ENCODE measurements at regions not wholly inside any gene's neighbourhood (a gene's known extent, or its start where the extent isn't known, plus 50 kb on each side); places are given as distances from the start of the nearest gene placed in this dataset.
"Not testable (repeated sequence)": the region's sequence is repeated elsewhere in the genome, so short reads cannot be mapped to it uniquely, and the experiment has no call there.

DNA sequence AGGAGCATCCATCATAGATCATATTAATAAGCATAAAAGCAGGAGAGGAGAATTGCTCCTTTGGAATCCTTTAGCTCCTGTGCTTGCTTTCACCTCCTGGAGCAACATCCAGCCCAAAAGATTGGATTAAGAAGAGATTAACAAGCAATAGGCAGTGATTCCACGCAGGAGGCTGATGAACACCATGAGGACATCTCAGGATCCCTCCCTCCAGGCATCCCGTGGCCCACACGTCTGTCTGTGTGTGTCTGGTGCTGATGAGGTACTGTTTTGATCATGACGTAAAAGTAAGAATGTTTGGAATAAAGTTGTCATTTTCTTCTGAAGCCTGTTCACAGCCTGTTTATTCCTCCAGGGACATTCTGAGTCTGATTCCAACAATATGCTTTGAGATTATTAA lies 185.5 kb upstream of the MYLIP start:
- H3K36me3 ChIP-seq (ENCODE audit: control insufficient read depth, insufficient read depth, low read length) = no peaks in the 10 kb centered on the region
- H3K4me1 ChIP-seq (ENCODE audit: control insufficient read depth, insufficient read depth, low read length) = no peaks in the 10 kb centered on the region
- no peak overlapping the region for H3K4me3 ChIP-seq (ENCODE audit: low read depth, low read length)
- H3K9me3 ChIP-seq (ENCODE audit: control insufficient read depth, insufficient read depth, low read depth, low read length) = peaks cover 9% of the 10 kb centered on the region
- no peak overlapping the region for H3K9ac ChIP-seq (ENCODE audit: low read length)
- no peak overlapping the region for H3K27ac ChIP-seq (ENCODE audit: low read depth, low read length)
- H3K27me3 ChIP-seq (ENCODE audit: control insufficient read depth, insufficient read depth, low read length) = no peaks in the 10 kb centered on the region

GRCh38 chr6:15941168-15941567 lies 187.7 kb upstream of the MYLIP start:
- H3K4me3 ChIP-seq (ENCODE audit: low read depth, low read length) = no peak overlapping the region
- no peaks in the 10 kb centered on the region for H3K36me3 ChIP-seq (ENCODE audit: control insufficient read depth, insufficient read depth, low read length)
- H3K9me3 ChIP-seq (ENCODE audit: control insufficient read depth, insufficient read depth, low read depth, low read length) = peaks cover 20% of the 10 kb centered on the region
- H3K27ac ChIP-seq (ENCODE audit: low read depth, low read length) = no peak overlapping the region
- no peak overlapping the region for H3K9ac ChIP-seq (ENCODE audit: low read length)
- H3K27me3 ChIP-seq (ENCODE audit: control insufficient read depth, insufficient read depth, low read length) = no peaks in the 10 kb centered on the region
- H3K4me1 ChIP-seq (ENCODE audit: control insufficient read depth, insufficient read depth, low read length) = no peaks in the 10 kb centered on the region

- Histone ChIP-seq H3K9ac (ENCODE audit: low read length) (no peak overlapping the region), H3K27ac (ENCODE audit: low read depth, low read length) (no peak overlapping the region), H3K4me3 (ENCODE audit: low read depth, low read length) (no peak overlapping the region)
These were observed 190.8 kb upstream of the MYLIP start for GRCh38 chr6:15938107-15938506.

GRCh38 chr6:15937602-15938001 lies 191.3 kb upstream of the MYLIP start:
- Histone ChIP-seq H3K9me3 (ENCODE audit: control insufficient read depth, insufficient read depth, low read depth, low read length) (peaks cover 31% of the 10 kb centered on the region), H3K27me3 (ENCODE audit: control insufficient read depth, insufficient read depth, low read length) (no peaks in the 10 kb centered on the region), H3K27ac (ENCODE audit: low read depth, low read length) (no peak overlapping the region), H3K9ac (ENCODE audit: low read length) (no peak overlapping the region), H3K4me1 (ENCODE audit: control insufficient read depth, insufficient read depth, low read length) (no peaks in the 10 kb centered on the region), H3K4me3 (ENCODE audit: low read depth, low read length) (no peak overlapping the region), H3K36me3 (ENCODE audit: control insufficient read depth, insufficient read depth, low read length) (no peaks in the 10 kb centered on the region)

More at GRCh38 chr6:15938107-15938506, 190.8 kb upstream of the MYLIP start:
- Histone ChIP-seq H3K27me3 (ENCODE audit: control insufficient read depth, insufficient read depth, low read length) (no peaks in the 10 kb centered on the region), H3K36me3 (ENCODE audit: control insufficient read depth, insufficient read depth, low read length) (no peaks in the 10 kb centered on the region), H3K9me3 (ENCODE audit: control insufficient read depth, insufficient read depth, low read depth, low read length) (peaks cover 29% of the 10 kb centered on the region), H3K4me1 (ENCODE audit: control insufficient read depth, insufficient read depth, low read length) (no peaks in the 10 kb centered on the region)

GRCh38 chr6:15936503-15936902 lies 192.4 kb upstream of the MYLIP start:
- Histone ChIP-seq H3K4me1 (ENCODE audit: control insufficient read depth, insufficient read depth, low read length) (no peaks in the 10 kb centered on the region), H3K36me3 (ENCODE audit: control insufficient read depth, insufficient read depth, low read length) (no peaks in the 10 kb centered on the region), H3K4me3 (ENCODE audit: low read depth, low read length) (no peak overlapping the region), H3K9ac (ENCODE audit: low read length) (no peak overlapping the region), H3K27ac (ENCODE audit: low read depth, low read length) (no peak overlapping the region), H3K9me3 (ENCODE audit: control insufficient read depth, insufficient read depth, low read depth, low read length) (peaks cover 37% of the 10 kb centered on the region), H3K27me3 (ENCODE audit: control insufficient read depth, insufficient read depth, low read length) (no peaks in the 10 kb centered on the region)

DNA sequence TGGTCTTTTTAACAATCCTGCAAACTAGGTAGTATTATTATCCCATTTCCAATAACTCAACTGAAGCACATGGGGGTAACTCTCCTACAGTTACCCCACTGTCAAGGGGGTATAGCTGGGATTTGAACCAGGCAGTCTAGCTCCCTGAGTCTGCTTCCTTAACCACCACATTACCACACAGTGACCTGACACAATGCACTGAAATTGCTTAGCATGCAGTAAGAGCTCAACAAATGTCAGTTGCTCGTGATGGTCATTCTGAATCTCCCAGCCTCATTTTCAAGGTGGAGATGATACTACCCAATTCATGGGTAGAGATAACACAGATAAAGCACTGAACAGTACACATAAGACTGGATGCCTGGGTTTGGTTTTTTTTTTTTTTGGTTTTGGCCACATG lies 193.2 kb upstream of the MYLIP start:
- Histone ChIP-seq H3K27me3 (ENCODE audit: control insufficient read depth, insufficient read depth, low read length) (no peaks in the 10 kb centered on the region), H3K27ac (ENCODE audit: low read depth, low read length) (no peak overlapping the region), H3K4me3 (ENCODE audit: low read depth, low read length) (no peak overlapping the region), H3K9me3 (ENCODE audit: control insufficient read depth, insufficient read depth, low read depth, low read length) (peaks cover 41% of the 10 kb centered on the region), H3K4me1 (ENCODE audit: control insufficient read depth, insufficient read depth, low read length) (no peaks in the 10 kb centered on the region), H3K9ac (ENCODE audit: low read length) (no peak overlapping the region), H3K36me3 (ENCODE audit: control insufficient read depth, insufficient read depth, low read length) (no peaks in the 10 kb centered on the region)

- not testable (repeated sequence) for H3K4me1 ChIP-seq (ENCODE audit: control insufficient read depth, insufficient read depth, low read length); H3K9ac ChIP-seq (ENCODE audit: low read length); H3K27ac ChIP-seq (ENCODE audit: low read depth, low read length); H3K27me3 ChIP-seq (ENCODE audit: control insufficient read depth, insufficient read depth, low read length); H3K4me3 ChIP-seq (ENCODE audit: low read depth, low read length); H3K36me3 ChIP-seq (ENCODE audit: control insufficient read depth, insufficient read depth, low read length)
- peaks cover 50% of the 10 kb centered on the region for H3K9me3 ChIP-seq (ENCODE audit: control insufficient read depth, insufficient read depth, low read depth, low read length)
These were observed 197.2 kb upstream of the MYLIP start for GRCh38 chr6:15931697-15932096.

DNA sequence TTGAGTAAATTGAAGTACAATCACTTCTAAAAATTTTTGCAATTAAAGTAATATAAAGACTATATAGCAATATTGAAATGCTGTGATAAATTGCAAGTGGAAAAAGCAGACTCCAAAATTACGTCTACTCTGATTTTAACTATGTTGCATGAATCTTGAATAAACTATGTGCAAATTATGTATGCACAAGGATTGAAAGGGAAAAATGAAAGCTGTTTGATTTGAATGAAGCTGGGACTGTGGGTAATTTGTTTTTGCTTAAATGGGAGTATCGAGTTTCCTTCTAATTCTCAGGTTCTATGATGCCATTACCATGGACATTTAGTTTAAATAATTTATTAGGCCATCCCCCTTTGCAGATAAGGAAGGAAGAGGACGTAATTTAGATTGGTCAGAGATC lies 198.7 kb upstream of the MYLIP start:
- H3K4me3 ChIP-seq (ENCODE audit: low read depth, low read length) = no peak overlapping the region
- no peak overlapping the region for H3K27ac ChIP-seq (ENCODE audit: low read depth, low read length)
- no peaks in the 10 kb centered on the region for H3K27me3 ChIP-seq (ENCODE audit: control insufficient read depth, insufficient read depth, low read length)
- H3K36me3 ChIP-seq (ENCODE audit: control insufficient read depth, insufficient read depth, low read length) = no peaks in the 10 kb centered on the region
- H3K9ac ChIP-seq (ENCODE audit: low read length) = no peak overlapping the region
- no peaks in the 10 kb centered on the region for H3K4me1 ChIP-seq (ENCODE audit: control insufficient read depth, insufficient read depth, low read length)
- peaks cover 50% of the 10 kb centered on the region for H3K9me3 ChIP-seq (ENCODE audit: control insufficient read depth, insufficient read depth, low read depth, low read length)

- H3K27ac ChIP-seq (ENCODE audit: low read depth, low read length) = no peak overlapping the region
- H3K9ac ChIP-seq (ENCODE audit: low read length) = no peak overlapping the region
- H3K27me3 ChIP-seq (ENCODE audit: control insufficient read depth, insufficient read depth, low read length) = no peaks in the 10 kb centered on the region
- H3K36me3 ChIP-seq (ENCODE audit: control insufficient read depth, insufficient read depth, low read length) = no peaks in the 10 kb centered on the region
- H3K4me1 ChIP-seq (ENCODE audit: control insufficient read depth, insufficient read depth, low read length) = no peaks in the 10 kb centered on the region
- H3K9me3 ChIP-seq (ENCODE audit: control insufficient read depth, insufficient read depth, low read depth, low read length) = peaks cover 50% of the 10 kb centered on the region
- no peak overlapping the region for H3K4me3 ChIP-seq (ENCODE audit: low read depth, low read length)
These were observed 199.2 kb upstream of the MYLIP start for GRCh38 chr6:15929685-15930084.

DNA sequence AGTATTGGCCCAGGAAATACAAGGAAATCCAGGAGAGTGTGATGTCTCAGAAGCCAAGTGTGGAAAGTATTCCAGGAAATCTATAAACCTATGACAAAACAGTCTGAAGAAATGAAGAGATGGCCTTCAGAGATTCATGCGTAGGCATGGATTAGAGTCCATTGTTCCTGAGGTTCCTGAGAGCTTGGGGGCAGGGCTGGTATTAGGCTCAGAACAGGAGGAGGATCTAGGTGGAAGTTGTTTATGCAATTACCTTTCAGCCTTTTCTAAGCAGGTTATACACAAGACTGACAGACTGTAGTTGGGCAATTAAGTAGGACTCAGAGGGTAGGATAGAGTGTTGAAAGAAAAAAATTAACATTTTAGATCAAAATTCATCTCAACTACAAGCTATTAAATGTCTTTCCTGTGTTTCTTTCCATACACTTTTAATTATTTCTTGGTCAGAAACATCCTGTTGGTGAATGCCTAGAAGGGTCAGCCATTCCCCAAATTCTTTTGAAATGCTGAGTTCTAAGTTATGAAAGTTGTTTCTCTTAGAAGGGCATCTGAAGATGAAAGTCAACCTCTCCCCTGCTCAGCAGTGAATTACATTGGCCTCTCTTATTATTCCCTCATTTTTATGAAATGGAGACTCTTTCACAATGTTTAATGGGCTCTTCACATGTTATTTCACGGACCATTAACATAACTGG lies 201.2 kb upstream of the MYLIP start:
- H3K9me3 ChIP-seq (ENCODE audit: control insufficient read depth, insufficient read depth, low read depth, low read length) = peaks cover 38% of the 10 kb centered on the region

DNA sequence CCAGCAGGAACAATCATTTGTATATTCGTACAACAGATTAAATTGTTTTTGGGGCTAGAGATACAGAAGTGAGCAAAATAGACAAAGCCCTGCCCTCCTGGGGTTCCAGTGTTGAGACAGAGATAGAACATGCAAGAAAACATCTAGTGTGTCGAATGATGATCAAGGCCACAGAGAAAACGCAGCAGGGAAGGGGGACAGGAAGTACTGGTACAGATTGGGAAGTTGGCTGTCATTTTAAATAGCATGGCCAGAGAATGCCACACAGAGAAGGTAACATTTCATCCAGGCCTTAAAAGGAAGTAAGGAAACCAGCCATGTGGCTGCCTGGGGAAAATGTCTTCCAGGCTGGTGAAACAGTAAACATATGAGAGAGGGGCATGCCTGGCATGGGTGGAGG lies 202.6 kb upstream of the MYLIP start:
- no peaks in the 10 kb centered on the region for H3K27me3 ChIP-seq (ENCODE audit: control insufficient read depth, insufficient read depth, low read length)
- no peak overlapping the region for H3K27ac ChIP-seq (ENCODE audit: low read depth, low read length)
- no peaks in the 10 kb centered on the region for H3K4me1 ChIP-seq (ENCODE audit: control insufficient read depth, insufficient read depth, low read length)
- H3K4me3 ChIP-seq (ENCODE audit: low read depth, low read length) = no peak overlapping the region
- H3K36me3 ChIP-seq (ENCODE audit: control insufficient read depth, insufficient read depth, low read length) = no peaks in the 10 kb centered on the region
- no peak overlapping the region for H3K9ac ChIP-seq (ENCODE audit: low read length)
- peaks cover 30% of the 10 kb centered on the region for H3K9me3 ChIP-seq (ENCODE audit: control insufficient read depth, insufficient read depth, low read depth, low read length)

More for the DNA sequence above, 201.2 kb upstream of the MYLIP start:
- no peak overlapping the region for H3K27ac ChIP-seq (ENCODE audit: low read depth, low read length)
- H3K4me1 ChIP-seq (ENCODE audit: control insufficient read depth, insufficient read depth, low read length) = no peaks in the 10 kb centered on the region
- no peak overlapping the region for H3K9ac ChIP-seq (ENCODE audit: low read length)
- H3K27me3 ChIP-seq (ENCODE audit: control insufficient read depth, insufficient read depth, low read length) = no peaks in the 10 kb centered on the region
- no peak overlapping the region for H3K4me3 ChIP-seq (ENCODE audit: low read depth, low read length)
- no peaks in the 10 kb centered on the region for H3K36me3 ChIP-seq (ENCODE audit: control insufficient read depth, insufficient read depth, low read length)
